HEK293T (cell line): ENCODE measurements at regions not wholly inside any gene's neighbourhood (a gene's known extent, or its start where the extent isn't known, plus 50 kb on each side); places are given as distances from the start of the nearest gene placed in this dataset.

ENCODE experiments used
- BHLHE40 ChIP-seq: fragments of 450-650 bp; IDR thresholded peaks from 2 replicates; pipeline ENCODE4 v1.6.1; 2016; ENCODE audit warnings: mild to moderate bottlenecking, moderate library complexity, borderline replicate concordance
- CTBP1 ChIP-seq: fragments of 450-650 bp; IDR thresholded peaks from 2 replicates; pipeline ENCODE4 v1.6.1; 2016; ENCODE audit warnings: borderline replicate concordance
- ELF4 ChIP-seq: fragments of 450-650 bp; IDR thresholded peaks from 2 replicates; pipeline ENCODE4 v1.6.1; 2017; ENCODE audit warnings: antibody characterized with exemption
- FOXK2 ChIP-seq: fragments of 450-650 bp; IDR thresholded peaks from 2 replicates; pipeline ENCODE4 v1.6.1; 2016; ENCODE audit warnings: mild to moderate bottlenecking
- FOXM1 ChIP-seq: fragments of 450-650 bp; IDR thresholded peaks from 2 replicates; pipeline ENCODE4 v1.6.1; 2017; ENCODE audit warnings: mild to moderate bottlenecking, borderline replicate concordance
- HDGF ChIP-seq: fragments of 450-650 bp; IDR thresholded peaks from 2 replicates; pipeline ENCODE4 v1.6.1; 2017; ENCODE audit warnings: antibody characterized with exemption, borderline replicate concordance
- L3MBTL2 ChIP-seq: fragments of 450-650 bp; conservative IDR thresholded peaks from 2 replicates; pipeline ENCODE4 v1.6.1; 2016; ENCODE audit warnings: mild to moderate bottlenecking
- PKNOX1 ChIP-seq: fragments of 450-650 bp; IDR thresholded peaks from 2 replicates; pipeline ENCODE4 v1.6.1; 2016
- SP1 ChIP-seq: fragments of 450-650 bp; IDR thresholded peaks from 2 replicates; pipeline ENCODE4 v1.6.1; 2017
- SUZ12 ChIP-seq: fragments of 450-650 bp; IDR thresholded peaks from 2 replicates; pipeline ENCODE4 v1.6.1; 2016; ENCODE audit warnings: mild to moderate bottlenecking
- TARDBP ChIP-seq: fragments of 450-650 bp; IDR thresholded peaks from 2 replicates; pipeline ENCODE4 v1.6.1; 2016

GRCh38 chr3:68458581-68458980, 473.8 kb downstream of the TAFA4 start:
- no peak for TF ChIP-seq FOXM1
- TF ChIP-seq HDGF: no peak
- TF ChIP-seq SP1: no peak
- no peak for TF ChIP-seq BHLHE40
- TF ChIP-seq ELF4: no peak
- no peak for TF ChIP-seq L3MBTL2
- TF ChIP-seq PKNOX1: no peak
- no peak for TF ChIP-seq TARDBP
- no peak for TF ChIP-seq FOXK2
- TF ChIP-seq SUZ12: no peak
- TF ChIP-seq CTBP1: no peak
